Sigmoid colon (tissue), 6 donors: ENCODE measurements at regions not wholly inside any gene's neighbourhood (a gene's known extent, or its start where the extent isn't known, plus 50 kb on each side); places are given as distances from the start of the nearest gene placed in this dataset.

Experiments used
- DNase-seq: peaks from one replicate; pipeline ENCODE4 v3.0.0-alpha.2; 2019
- H3K27ac ChIP-seq, 4 donors: fragments of 200-600 bp; sonication (generic); one replicate each; pipeline ENCODE4 v1.5.1; 2016 to 2019; ENCODE audit warnings: mild to moderate bottlenecking in 1 of 4
- H3K27me3 ChIP-seq, 3 donors: fragments of 200-600 bp; sonication (generic); one replicate each; pipeline ENCODE4 v1.5.1; 2019; ENCODE audit warnings: mild to moderate bottlenecking in 1 of 3
- H3K36me3 ChIP-seq, 4 donors: fragments of 200-600 bp; sonication (generic); one replicate each; pipeline ENCODE4 v1.5.1; 2016 to 2019
- H3K4me1 ChIP-seq, 4 donors: fragments of 200-600 bp; sonication (generic); one replicate each; pipeline ENCODE4 v1.5.1; 2017 to 2019
- H3K4me3 ChIP-seq, 4 donors: fragments of 200-600 bp; sonication (generic); one replicate each; pipeline ENCODE4 v1.5.1; 2017 to 2019; ENCODE audit warnings: mild to moderate bottlenecking in 2 of 4, moderate library complexity in 1 of 4
- H3K9me3 ChIP-seq, 4 donors: fragments of 200-600 bp in 3 of 4; sonication (generic) in 3 of 4; one replicate each; pipeline versions ENCODE4 v1.5.1 to v1.6.1; 2013 to 2019
- CTCF ChIP-seq, 4 experiments: fragments of 450-650 bp in 3 of 4; fragments of 200-600 bp in 1 of 4; IDR thresholded peaks; one replicate each; pipeline ENCODE4 v1.5.1; 2016 to 2019; ENCODE audit warnings: antibody characterized with exemption in 4 of 4, mild to moderate bottlenecking in 3 of 4, moderate library complexity in 2 of 4
- EP300 ChIP-seq, 4 donors: sonication (generic); formaldehyde crosslinking; IDR thresholded peaks; one replicate each; pipeline ENCODE4 v1.6.1; 2017; ENCODE audit warnings: antibody characterized with exemption in 4 of 4
- POLR2A ChIP-seq, 2 donors: fragments of 450-650 bp; IDR thresholded peaks; one replicate each; pipeline ENCODE4 v1.6.1; 2016; ENCODE audit warnings: antibody characterized with exemption in 2 of 2, mild to moderate bottlenecking in 2 of 2, moderate library complexity in 2 of 2
- POLR2AphosphoS5 ChIP-seq, 4 donors: sonication (generic); formaldehyde crosslinking; IDR thresholded peaks; one replicate each; pipeline ENCODE4 v1.6.1; 2017; ENCODE audit warnings: antibody characterized with exemption in 4 of 4
- WGBS, 2 donors: extraction: QIAGEN DNeasy Blood & Tissue Kit; methylation state at CpG; one replicate each; pipeline ENCODE4 v1.1.7; 2013; 5-methylcytosine and 5-hydroxymethylcytosine counted together
- intact Hi-C: fragments of 100-400 bp; cut with DNase I; formaldehyde crosslinking; loops from one replicate; pipeline ENCODE4 v1.15.1; 2023
- donor health status: healthy with polysubstance abuse.
- donor health status: healthy.

GRCh38 chr15:70361106-70361505 lies 263.4 kb upstream of the TLE3 start:
- TF ChIP-seq CTCF (IDR thresholded peaks at IDR 0.05), result no peak
- TF ChIP-seq POLR2AphosphoS5 (IDR thresholded peaks at IDR 0.05), result no peak
- no peak for TF ChIP-seq EP300 (IDR thresholded peaks at IDR 0.05)
- TF ChIP-seq POLR2A (IDR thresholded peaks at IDR 0.05), result no peak
- Histone ChIP-seq H3K4me3 (no peak overlapping the region), H3K27me3 (no peaks in the 10 kb centered on the region), H3K27ac (no peak overlapping the region), H3K36me3 (no peaks in the 10 kb centered on the region), H3K9me3 (no peaks in the 10 kb centered on the region), H3K4me1 (peaks cover 0 to 9% (median 0%) of the 10 kb centered on the region in 4 donors)
- DNase-seq, result no peak
- WGBS, 2 donors, result 91 to 94% methylated on average over 2 of the region's 2 CpGs
- intact Hi-C loops, result loop anchor here (10.0 kb wide), 1 partner anchor 336 kb away; no protein-coding TSS in a partner anchor

DNA sequence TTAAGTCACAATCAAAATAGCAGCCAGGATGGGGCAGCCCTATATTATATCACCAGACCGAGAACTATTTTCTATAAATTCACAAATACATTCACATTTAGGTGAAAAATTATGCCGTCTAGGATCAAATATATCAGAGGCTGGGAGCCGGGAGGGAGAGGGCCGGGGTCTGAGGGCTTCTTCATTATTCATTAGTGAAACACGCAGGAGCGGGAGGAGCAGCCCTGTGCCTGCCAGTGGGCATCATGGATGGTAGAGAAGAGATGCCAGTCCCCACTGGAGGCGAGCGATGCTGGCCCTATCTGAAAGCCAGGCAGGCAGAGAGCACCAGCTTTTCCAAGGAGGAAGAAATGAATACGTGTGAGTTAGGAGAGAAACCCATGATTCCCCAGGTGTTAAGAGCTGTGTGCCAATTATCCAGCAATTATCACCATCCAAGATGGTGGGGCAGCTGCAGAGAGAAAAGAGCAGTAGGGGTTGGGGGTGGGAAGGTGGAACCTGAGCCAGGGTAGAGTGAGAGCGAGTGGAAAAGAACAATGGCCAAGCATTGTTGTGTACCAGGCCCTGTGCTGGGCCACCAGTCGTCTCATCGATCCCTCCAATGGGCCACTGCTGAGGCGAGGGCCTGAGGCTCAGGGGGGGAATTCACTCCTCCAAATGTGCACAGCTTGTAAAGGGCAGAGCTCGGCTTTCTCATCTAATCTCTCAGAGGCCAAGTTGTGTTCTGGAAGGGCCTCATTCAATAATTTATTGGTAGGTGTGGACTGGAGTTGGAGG lies 261.3 kb upstream of the TLE3 start:
- Histone ChIP-seq H3K9me3 (no peaks in the 10 kb centered on the region), H3K36me3 (no peaks in the 10 kb centered on the region), H3K4me1 (peaks cover 0 to 16% (median 3%) of the 10 kb centered on the region in 4 donors), H3K27me3 (no peaks in the 10 kb centered on the region), H3K27ac (no peak overlapping the region), H3K4me3 (no peak overlapping the region)
- TF ChIP-seq POLR2AphosphoS5 (IDR thresholded peaks at IDR 0.05) (no peak), POLR2A (IDR thresholded peaks at IDR 0.05) (no peak), EP300 (IDR thresholded peaks at IDR 0.05) (no peak), CTCF (IDR thresholded peaks at IDR 0.05) (no peak)
- intact Hi-C loops, result loop anchor here (10.0 kb wide), 1 partner anchor 774 kb away; no protein-coding TSS in a partner anchor
- no peak for DNase-seq
- 95% methylated on average over 14 of the region's 14 CpGs for WGBS, 2 donors

- no peaks in the 10 kb centered on the region for H3K9me3 ChIP-seq
- H3K4me3 ChIP-seq, result no peak overlapping the region
- no peaks in the 10 kb centered on the region for H3K27me3 ChIP-seq
- 85 to 92% methylated on average over 11 of the region's 11 CpGs for WGBS, 2 donors
- no peak overlapping the region for H3K27ac ChIP-seq
- H3K4me1 ChIP-seq, result peaks cover 0 to 15% (median 3%) of the 10 kb centered on the region in 4 donors
- no peaks in the 10 kb centered on the region for H3K36me3 ChIP-seq
- no peak for DNase-seq
- no peak for TF ChIP-seq CTCF (IDR thresholded peaks at IDR 0.05)
- no peak for TF ChIP-seq EP300 (IDR thresholded peaks at IDR 0.05)
- TF ChIP-seq POLR2AphosphoS5 (IDR thresholded peaks at IDR 0.05), result no peak
- no peak for TF ChIP-seq POLR2A (IDR thresholded peaks at IDR 0.05)
- intact Hi-C loops, result loop anchor here (10.0 kb wide), 1 partner anchor 773 kb away; no protein-coding TSS in a partner anchor
These were observed 260.5 kb upstream of the TLE3 start for GRCh38 chr15:70358011-70358819.

- TF ChIP-seq CTCF (IDR thresholded peaks at IDR 0.05) (no peak), POLR2AphosphoS5 (IDR thresholded peaks at IDR 0.05) (no peak), EP300 (IDR thresholded peaks at IDR 0.05) (no peak), POLR2A (IDR thresholded peaks at IDR 0.05) (no peak)
- no peaks in the 10 kb centered on the region for H3K27me3 ChIP-seq
- H3K36me3 ChIP-seq, result no peaks in the 10 kb centered on the region
- intact Hi-C loops, result loop anchor here (10.0 kb wide), 1 partner anchor 773 kb away; no protein-coding TSS in a partner anchor
- peaks cover 0 to 8% (median 3%) of the 10 kb centered on the region in 4 donors for H3K4me1 ChIP-seq
- no peak overlapping the region for H3K4me3 ChIP-seq
- no peaks in the 10 kb centered on the region for H3K9me3 ChIP-seq
- DNase-seq, result no peak
- no peak overlapping the region for H3K27ac ChIP-seq
- 63 to 87% methylated on average over 8 of the region's 8 CpGs for WGBS, 2 donors
These were observed 259.7 kb upstream of the TLE3 start for GRCh38 chr15:70357453-70357852.
